ENCODE measurements at regions not wholly inside any gene's neighbourhood (a gene's known extent, or its start where the extent isn't known, plus 50 kb on each side); places are given as distances from the start of the nearest gene placed in this dataset.

GRCh38 chr9:75228893-75229292 is 140.6 kb downstream of the OSTF1 start:
- H3K27ac ChIP-seq (ENCODE audit: low read depth in 2 of 2, low read length in 1 of 2) = no peak overlapping the region
- TF ChIP-seq MEF2A (IDR thresholded peaks at IDR 0.05; ENCODE audit: borderline replicate concordance, low read depth) = no peak
- no peak for TF ChIP-seq JUND (IDR thresholded peaks at IDR 0.05)
- no peak for TF ChIP-seq GATA2 (CRISPR knock-in tag; IDR thresholded peaks at IDR 0.05)
- TF ChIP-seq POLR2AphosphoS5 (IDR thresholded peaks at IDR 0.05; ENCODE audit: low read depth, low read length) = no peak
- no peak for TF ChIP-seq TEAD4 (IDR thresholded peaks at IDR 0.05; ENCODE audit: borderline replicate concordance, insufficient read depth)
- TF ChIP-seq FOSL2 (IDR thresholded peaks at IDR 0.05; ENCODE audit: borderline replicate concordance, low read depth) = no peak
- TF ChIP-seq, protein P1, sequence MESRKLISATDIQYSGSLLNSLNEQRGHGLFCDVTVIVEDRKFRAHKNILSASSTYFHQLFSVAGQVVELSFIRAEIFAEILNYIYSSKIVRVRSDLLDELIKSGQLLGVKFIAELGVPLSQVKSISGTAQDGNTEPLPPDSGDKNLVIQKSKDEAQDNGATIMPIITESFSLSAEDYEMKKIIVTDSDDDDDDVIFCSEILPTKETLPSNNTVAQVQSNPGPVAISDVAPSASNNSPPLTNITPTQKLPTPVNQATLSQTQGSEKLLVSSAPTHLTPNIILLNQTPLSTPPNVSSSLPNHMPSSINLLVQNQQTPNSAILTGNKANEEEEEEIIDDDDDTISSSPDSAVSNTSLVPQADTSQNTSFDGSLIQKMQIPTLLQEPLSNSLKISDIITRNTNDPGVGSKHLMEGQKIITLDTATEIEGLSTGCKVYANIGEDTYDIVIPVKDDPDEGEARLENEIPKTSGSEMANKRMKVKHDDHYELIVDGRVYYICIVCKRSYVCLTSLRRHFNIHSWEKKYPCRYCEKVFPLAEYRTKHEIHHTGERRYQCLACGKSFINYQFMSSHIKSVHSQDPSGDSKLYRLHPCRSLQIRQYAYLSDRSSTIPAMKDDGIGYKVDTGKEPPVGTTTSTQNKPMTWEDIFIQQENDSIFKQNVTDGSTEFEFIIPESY (IDR thresholded peaks at IDR 0.05; ENCODE audit: borderline replicate concordance, low read depth) = no peak
- TF ChIP-seq RCOR1 (IDR thresholded peaks at IDR 0.05; ENCODE audit: low read length) = no peak
- no peak for TF ChIP-seq EZH2phosphoT487 (IDR thresholded peaks at IDR 0.05; ENCODE audit: borderline replicate concordance, low read depth)
- TF ChIP-seq TCF12 (IDR thresholded peaks at IDR 0.05) = no peak
- no peak for TF ChIP-seq RXRA (IDR thresholded peaks at IDR 0.05; ENCODE audit: borderline replicate concordance, low read depth)
- no peak for TF ChIP-seq RAD21 (IDR thresholded peaks at IDR 0.05; ENCODE audit: low read length)
- TF ChIP-seq CTCF (IDR thresholded peaks at IDR 0.05) = no peak
- no peak for TF ChIP-seq IRF3 (IDR thresholded peaks at IDR 0.05; ENCODE audit: low read depth, low read length)
- no peak for TF ChIP-seq USF1 (IDR thresholded peaks at IDR 0.05; ENCODE audit: borderline replicate concordance, low read depth)
- no peak for TF ChIP-seq ELF1 (IDR thresholded peaks at IDR 0.05)
- H3K36me3 ChIP-seq (replicated peaks in 1 of 2; ENCODE audit: control insufficient read depth in 1 of 2, insufficient read depth in 2 of 2, low read length in 1 of 2) = no peaks in the 10 kb centered on the region
- H3F3A ChIP-seq (replicated peaks; ENCODE audit: insufficient read depth) = no peaks in the 10 kb centered on the region
- no peaks in the 10 kb centered on the region for H4K20me1 ChIP-seq (ENCODE audit: insufficient read depth)
- WGBS (ENCODE audit: low lambda C conversion rate) = 11% methylated on average over 3 of the region's 3 CpGs
- H3K9ac ChIP-seq = no peak overlapping the region
- no peaks in the 10 kb centered on the region for H3K27me3 ChIP-seq (ENCODE audit: insufficient read depth)
- H3K4me3 ChIP-seq (ENCODE audit: low read depth in 2 of 2, low read length in 1 of 2) = no peak overlapping the region
- ChIA-PET CTCF (interaction anchor here (0.7 to 1.6 kb wide), 4 partner anchors 9 to 681 kb away, joined by 3 to 4 read pairs (median 4); no protein-coding TSS in a partner anchor), POLR2A (no interaction called here)
- H3K9me2 ChIP-seq = no peaks in the 10 kb centered on the region
- H3K79me2 ChIP-seq (ENCODE audit: insufficient read depth) = no peaks in the 10 kb centered on the region
- H3K4me2 ChIP-seq = no peak overlapping the region
- H3K9me3 ChIP-seq = no peaks in the 10 kb centered on the region
- H3K4me1 ChIP-seq (ENCODE audit: control insufficient read depth in 1 of 2, insufficient read depth in 2 of 2, low read depth in 1 of 2, low read length in 1 of 2) = no peaks in the 10 kb centered on the region
- H2AFZ ChIP-seq (ENCODE audit: low read depth) = no peak overlapping the region
- DNase-seq = no peak
